ENCODE measurements at regions not wholly inside any gene's neighbourhood (a gene's known extent, or its start where the extent isn't known, plus 50 kb on each side); places are given as distances from the start of the nearest gene placed in this dataset.

DNA sequence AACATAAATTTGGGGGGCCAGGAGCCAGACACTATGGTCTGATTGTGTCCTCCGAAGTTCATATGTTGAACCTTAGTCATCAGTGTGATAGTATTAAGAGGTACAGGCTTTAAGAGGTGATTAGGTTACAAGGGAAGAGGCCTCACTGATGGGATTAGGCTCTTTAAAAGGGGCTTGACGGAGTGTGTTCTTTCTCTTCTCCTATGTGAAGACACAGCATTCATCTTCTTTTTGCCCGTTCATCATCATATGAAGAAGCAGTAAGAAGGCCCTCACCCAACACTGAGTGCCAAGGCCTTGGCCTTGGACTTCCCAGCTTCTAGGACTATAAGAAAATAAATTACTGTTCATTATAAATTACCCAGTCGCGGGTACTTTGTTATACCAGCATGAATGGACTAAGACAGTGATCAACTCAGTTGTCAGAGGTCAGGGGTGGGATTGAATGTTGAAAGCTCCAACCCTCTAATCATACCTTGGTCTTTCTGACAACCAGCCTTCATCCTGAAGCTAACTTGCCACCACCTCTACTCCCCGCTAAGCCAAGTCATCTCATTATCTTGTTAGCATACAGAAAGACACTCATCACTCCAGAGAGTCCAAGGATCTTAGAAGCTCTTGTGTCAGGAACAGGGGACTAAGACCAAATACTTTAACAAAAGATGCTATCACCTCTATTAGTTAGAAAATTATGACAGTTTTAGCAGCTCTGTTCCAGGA is 543.4 kb upstream of the DIPK2B start:
- TF ChIP-seq, protein P1, sequence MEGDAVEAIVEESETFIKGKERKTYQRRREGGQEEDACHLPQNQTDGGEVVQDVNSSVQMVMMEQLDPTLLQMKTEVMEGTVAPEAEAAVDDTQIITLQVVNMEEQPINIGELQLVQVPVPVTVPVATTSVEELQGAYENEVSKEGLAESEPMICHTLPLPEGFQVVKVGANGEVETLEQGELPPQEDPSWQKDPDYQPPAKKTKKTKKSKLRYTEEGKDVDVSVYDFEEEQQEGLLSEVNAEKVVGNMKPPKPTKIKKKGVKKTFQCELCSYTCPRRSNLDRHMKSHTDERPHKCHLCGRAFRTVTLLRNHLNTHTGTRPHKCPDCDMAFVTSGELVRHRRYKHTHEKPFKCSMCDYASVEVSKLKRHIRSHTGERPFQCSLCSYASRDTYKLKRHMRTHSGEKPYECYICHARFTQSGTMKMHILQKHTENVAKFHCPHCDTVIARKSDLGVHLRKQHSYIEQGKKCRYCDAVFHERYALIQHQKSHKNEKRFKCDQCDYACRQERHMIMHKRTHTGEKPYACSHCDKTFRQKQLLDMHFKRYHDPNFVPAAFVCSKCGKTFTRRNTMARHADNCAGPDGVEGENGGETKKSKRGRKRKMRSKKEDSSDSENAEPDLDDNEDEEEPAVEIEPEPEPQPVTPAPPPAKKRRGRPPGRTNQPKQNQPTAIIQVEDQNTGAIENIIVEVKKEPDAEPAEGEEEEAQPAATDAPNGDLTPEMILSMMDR (IDR thresholded peaks at IDR 0.05) = no peak
- no peak for TF ChIP-seq ZFX (IDR thresholded peaks at IDR 0.05; ENCODE audit: borderline replicate concordance)
